ENCODE measurements at regions not wholly inside any gene's neighbourhood (a gene's known extent, or its start where the extent isn't known, plus 50 kb on each side); places are given as distances from the start of the nearest gene placed in this dataset.
"Not testable (repeated sequence)": the region's sequence is repeated elsewhere in the genome, so short reads cannot be mapped to it uniquely, and the experiment has no call there.

GRCh38 chr13:87972568-87972967 lies 301.4 kb downstream of the SLITRK5 start:
- H3K79me2 ChIP-seq (ENCODE audit: control insufficient read depth, low read length), result no peaks in the 10 kb centered on the region
- no peak overlapping the region for H3K4me2 ChIP-seq (ENCODE audit: low read length)
- TF ChIP-seq, protein P1, sequence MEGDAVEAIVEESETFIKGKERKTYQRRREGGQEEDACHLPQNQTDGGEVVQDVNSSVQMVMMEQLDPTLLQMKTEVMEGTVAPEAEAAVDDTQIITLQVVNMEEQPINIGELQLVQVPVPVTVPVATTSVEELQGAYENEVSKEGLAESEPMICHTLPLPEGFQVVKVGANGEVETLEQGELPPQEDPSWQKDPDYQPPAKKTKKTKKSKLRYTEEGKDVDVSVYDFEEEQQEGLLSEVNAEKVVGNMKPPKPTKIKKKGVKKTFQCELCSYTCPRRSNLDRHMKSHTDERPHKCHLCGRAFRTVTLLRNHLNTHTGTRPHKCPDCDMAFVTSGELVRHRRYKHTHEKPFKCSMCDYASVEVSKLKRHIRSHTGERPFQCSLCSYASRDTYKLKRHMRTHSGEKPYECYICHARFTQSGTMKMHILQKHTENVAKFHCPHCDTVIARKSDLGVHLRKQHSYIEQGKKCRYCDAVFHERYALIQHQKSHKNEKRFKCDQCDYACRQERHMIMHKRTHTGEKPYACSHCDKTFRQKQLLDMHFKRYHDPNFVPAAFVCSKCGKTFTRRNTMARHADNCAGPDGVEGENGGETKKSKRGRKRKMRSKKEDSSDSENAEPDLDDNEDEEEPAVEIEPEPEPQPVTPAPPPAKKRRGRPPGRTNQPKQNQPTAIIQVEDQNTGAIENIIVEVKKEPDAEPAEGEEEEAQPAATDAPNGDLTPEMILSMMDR (IDR thresholded peaks at IDR 0.05; ENCODE audit: low read depth, low read length, poor library complexity, severe bottlenecking), result no peak
- TF ChIP-seq EZH2phosphoT487 (IDR thresholded peaks at IDR 0.05; ENCODE audit: borderline replicate concordance, low read length), result no peak
- H3K4me3 ChIP-seq (ENCODE audit: low read length), result no peak overlapping the region
- no peaks in the 10 kb centered on the region for H4K20me1 ChIP-seq (ENCODE audit: control insufficient read depth, insufficient read depth, low read depth, low read length)
- no peak overlapping the region for H3K27ac ChIP-seq (ENCODE audit: low read depth, low read length)
- no peaks in the 10 kb centered on the region for H3F3A ChIP-seq (ENCODE audit: control insufficient read depth, insufficient read depth)
- H3K27me3 ChIP-seq (ENCODE audit: control insufficient read depth, low read length), result no peaks in the 10 kb centered on the region
- no peaks in the 10 kb centered on the region for H3K9me3 ChIP-seq (ENCODE audit: control insufficient read depth, insufficient read depth, low read length)
- H3K9me2 ChIP-seq (replicated peaks; ENCODE audit: control insufficient read depth, low read length), result no peaks in the 10 kb centered on the region
- no peaks in the 10 kb centered on the region for H3K36me3 ChIP-seq (ENCODE audit: control insufficient read depth, low read length)
- no peaks in the 10 kb centered on the region for H3K4me1 ChIP-seq (ENCODE audit: control insufficient read depth, low read length)

DNA sequence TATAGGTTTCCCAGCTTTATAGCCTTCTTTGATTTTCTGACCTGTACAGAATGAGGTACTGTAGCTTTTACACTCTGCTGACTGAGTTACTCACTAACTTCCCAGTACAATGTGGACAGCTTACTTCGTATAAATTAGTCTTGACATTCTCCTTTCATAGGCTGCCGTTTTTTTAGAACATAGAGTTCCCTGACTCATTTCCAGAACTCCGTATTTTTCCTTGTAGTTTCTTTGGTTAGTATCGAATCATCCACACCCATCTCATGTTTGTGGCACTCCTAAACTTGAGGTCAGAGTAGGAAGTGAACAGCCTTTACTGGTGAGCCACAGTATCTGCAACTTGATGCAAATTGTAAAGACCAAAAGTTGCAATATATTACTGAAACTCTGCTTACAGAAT lies 303.9 kb downstream of the SLITRK5 start:
- no peak overlapping the region for H3K4me3 ChIP-seq (ENCODE audit: low read length)
- no peaks in the 10 kb centered on the region for H3K9me3 ChIP-seq (ENCODE audit: control insufficient read depth, insufficient read depth, low read length)
- no peak overlapping the region for H3K27ac ChIP-seq (ENCODE audit: low read depth, low read length)
- H3K27me3 ChIP-seq (ENCODE audit: control insufficient read depth, low read length), result no peaks in the 10 kb centered on the region
- H3K4me2 ChIP-seq (ENCODE audit: low read length), result no peak overlapping the region
- H3K9me2 ChIP-seq (replicated peaks; ENCODE audit: control insufficient read depth, low read length), result no peaks in the 10 kb centered on the region
- no peaks in the 10 kb centered on the region for H3K36me3 ChIP-seq (ENCODE audit: control insufficient read depth, low read length)
- no peaks in the 10 kb centered on the region for H3F3A ChIP-seq (ENCODE audit: control insufficient read depth, insufficient read depth)
- no peaks in the 10 kb centered on the region for H4K20me1 ChIP-seq (ENCODE audit: control insufficient read depth, insufficient read depth, low read depth, low read length)
- H3K79me2 ChIP-seq (ENCODE audit: control insufficient read depth, low read length), result no peaks in the 10 kb centered on the region
- TF ChIP-seq EZH2phosphoT487 (IDR thresholded peaks at IDR 0.05; ENCODE audit: borderline replicate concordance, low read length), result no peak
- TF ChIP-seq, protein P1 (IDR thresholded peaks at IDR 0.05; ENCODE audit: low read depth, low read length, poor library complexity, severe bottlenecking), result no peak
- no peaks in the 10 kb centered on the region for H3K4me1 ChIP-seq (ENCODE audit: control insufficient read depth, low read length)

- H4K20me1 ChIP-seq (ENCODE audit: control insufficient read depth, insufficient read depth, low read depth, low read length), result not testable (repeated sequence)
Observed at GRCh38 chr13:87976650-87977049, 305.5 kb downstream of the SLITRK5 start.

GRCh38 chr13:87981416-87981815 lies 310.2 kb downstream of the SLITRK5 start:
- Histone ChIP-seq H3K4me1 (ENCODE audit: control insufficient read depth, low read length) (no peaks in the 10 kb centered on the region), H3K27me3 (ENCODE audit: control insufficient read depth, low read length) (no peaks in the 10 kb centered on the region), H3K4me2 (ENCODE audit: low read length) (no peak overlapping the region), H3K9me3 (ENCODE audit: control insufficient read depth, insufficient read depth, low read length) (no peaks in the 10 kb centered on the region), H3K27ac (ENCODE audit: low read depth, low read length) (no peak overlapping the region), H3K9me2 (replicated peaks; ENCODE audit: control insufficient read depth, low read length) (no peaks in the 10 kb centered on the region), H3K79me2 (ENCODE audit: control insufficient read depth, low read length) (no peaks in the 10 kb centered on the region), H3K4me3 (ENCODE audit: low read length) (no peak overlapping the region), H4K20me1 (ENCODE audit: control insufficient read depth, insufficient read depth, low read depth, low read length) (no peaks in the 10 kb centered on the region), H3F3A (ENCODE audit: control insufficient read depth, insufficient read depth) (no peaks in the 10 kb centered on the region), H3K36me3 (ENCODE audit: control insufficient read depth, low read length) (no peaks in the 10 kb centered on the region)
- TF ChIP-seq, protein P1 (IDR thresholded peaks at IDR 0.05; ENCODE audit: low read depth, low read length, poor library complexity, severe bottlenecking), result no peak
- no peak for TF ChIP-seq EZH2phosphoT487 (IDR thresholded peaks at IDR 0.05; ENCODE audit: borderline replicate concordance, low read length)

More at GRCh38 chr13:87976650-87977049, 305.5 kb downstream of the SLITRK5 start:
- not testable (repeated sequence) for H3K27me3 ChIP-seq (ENCODE audit: control insufficient read depth, low read length); H3K4me1 ChIP-seq (ENCODE audit: control insufficient read depth, low read length); H3K4me3 ChIP-seq (ENCODE audit: low read length); H3K27ac ChIP-seq (ENCODE audit: low read depth, low read length); H3K36me3 ChIP-seq (ENCODE audit: control insufficient read depth, low read length); H3K9me2 ChIP-seq (replicated peaks; ENCODE audit: control insufficient read depth, low read length); H3K9me3 ChIP-seq (ENCODE audit: control insufficient read depth, insufficient read depth, low read length); H3K4me2 ChIP-seq (ENCODE audit: low read length); H3K79me2 ChIP-seq (ENCODE audit: control insufficient read depth, low read length); H3F3A ChIP-seq (ENCODE audit: control insufficient read depth, insufficient read depth)
